Caco-2 (cell line): ENCODE measurements at regions not wholly inside any gene's neighbourhood (a gene's known extent, or its start where the extent isn't known, plus 50 kb on each side); places are given as distances from the start of the nearest gene placed in this dataset.

Experiments used
- BruUV-seq: library from RNA; stranded (reverse); fragments of 400-500 nt; replicated peaks from 2 replicates; lab custom pipeline; 2021; lab: Mats Ljungman, UMichigan
- CTCF ChIA-PET: fragments of 300-600 bp; sonication (Branson Sonifier 250); formaldehyde crosslinking; loops from one replicate; lab custom pipeline; 2022; ENCODE audit warnings: antibody characterized with exemption; lab: Charles Lee
- POLR2A ChIA-PET: fragments of 300-600 bp; sonication (Branson Sonifier 250); formaldehyde crosslinking; loops from one replicate; lab custom pipeline; 2022; ENCODE audit warnings: antibody characterized with exemption; lab: Charles Lee
- DNase-seq, 2 experiments: peaks; one replicate each; pipeline versions ENCODE4 v3.0.0 to v3.0.0-alpha.2; 2020 to 2022
- H3K27me3 ChIP-seq: replicated peaks from 2 replicates; pipeline ENCODE4 v1.6.0; 2011; ENCODE audit warnings: low read length; ENCODE audit not compliant: control insufficient read depth, insufficient read depth
- H3K36me3 ChIP-seq: 2 replicates; pipeline ENCODE4 v1.5.1; 2011; ENCODE audit warnings: low read length; ENCODE audit not compliant: control insufficient read depth, insufficient read depth
- H3K4me1 ChIP-seq: fragments of 250-450 bp; sonication (Bioruptor Pico); 2 replicates; pipeline ENCODE4 v1.5.1; 2020; ENCODE audit warnings: mild to moderate bottlenecking
- H3K4me3 ChIP-seq: 2 replicates; pipeline ENCODE4 v1.5.1; 2011; ENCODE audit warnings: low read depth, mild to moderate bottlenecking, control low read depth, low read length
- H3K9me3 ChIP-seq: fragments of 250-450 bp; sonication (Bioruptor Pico); 2 replicates; pipeline ENCODE4 v1.5.1; 2020; ENCODE audit warnings: mild to moderate bottlenecking, moderate library complexity
- H3K27ac Mint-ChIP-seq: one replicate; pipeline ENCODE4 v1.8.0; 2022; ENCODE audit warnings: mixed read lengths; ENCODE audit not compliant: unreplicated experiment
- H3K27me3 Mint-ChIP-seq: one replicate; pipeline ENCODE4 v1.8.0; 2022; ENCODE audit warnings: mixed read lengths; ENCODE audit not compliant: insufficient read depth, unreplicated experiment
- H3K36me3 Mint-ChIP-seq: one replicate; pipeline ENCODE4 v1.8.0; 2022; ENCODE audit warnings: mild to moderate bottlenecking, mixed read lengths; ENCODE audit not compliant: insufficient read depth, unreplicated experiment
- H3K4me1 Mint-ChIP-seq: one replicate; pipeline ENCODE4 v1.8.0; 2022; ENCODE audit warnings: low read depth, mixed read lengths; ENCODE audit not compliant: unreplicated experiment
- H3K4me3 Mint-ChIP-seq: one replicate; pipeline ENCODE4 v1.8.0; 2022; ENCODE audit warnings: mild to moderate bottlenecking, moderate library complexity, mixed read lengths; ENCODE audit not compliant: unreplicated experiment
- H3K9me3 Mint-ChIP-seq: one replicate; pipeline ENCODE4 v1.8.0; 2022; ENCODE audit warnings: mixed read lengths; ENCODE audit not compliant: unreplicated experiment
- CTCF ChIP-seq, 2 experiments: fragments of 200-600 bp in 1 of 2; IDR thresholded peaks; 1 replicate in 1 of 2; 2 replicates in 1 of 2; pipeline versions ENCODE4 v1.5.1 to v1.8.0; 2011 to 2022; ENCODE audit warnings: antibody characterized with exemption in 1 of 2, control low read depth in 1 of 2, inconsistent platforms in 1 of 2, low read depth in 1 of 2, low read length in 1 of 2, mild to moderate bottlenecking in 1 of 2, moderate library complexity in 1 of 2; ENCODE audit not compliant: insufficient read depth in 1 of 2, severe bottlenecking in 1 of 2, unreplicated experiment in 1 of 2
- intact Hi-C: fragments of 100-400 bp; cut with micrococcal nuclease; formaldehyde crosslinking; loops from one replicate; pipeline ENCODE4 v1.10.0; 2022; ENCODE audit not compliant: unreplicated experiment

- BruUV-seq: no TSS peak
- H3K4me1 ChIP-seq: no peaks in the 10 kb centered on the region
- H3K4me3 Mint-ChIP-seq: no peak overlapping the region
- H3K27me3 Mint-ChIP-seq: peaks cover 6% of the 10 kb centered on the region
- DNase-seq: no peak
- H3K36me3 ChIP-seq: no peaks in the 10 kb centered on the region
- H3K4me3 ChIP-seq: no peak overlapping the region
- no peaks in the 10 kb centered on the region for H3K27me3 ChIP-seq
- H3K27ac Mint-ChIP-seq: no peak overlapping the region
- CTCF ChIA-PET: no interaction called here
- H3K36me3 Mint-ChIP-seq: no peaks in the 10 kb centered on the region
- no peak for TF ChIP-seq CTCF (IDR thresholded peaks at IDR 0.05; ENCODE audit: insufficient read depth in 1 of 2, low read depth in 1 of 2, low read length in 1 of 2, severe bottlenecking in 1 of 2, unreplicated experiment in 1 of 2)
- H3K4me1 Mint-ChIP-seq: no peaks in the 10 kb centered on the region
- intact Hi-C loops: no loop called here
- H3K9me3 Mint-ChIP-seq: no peaks in the 10 kb centered on the region
- POLR2A ChIA-PET: no interaction called here
- H3K9me3 ChIP-seq: no peaks in the 10 kb centered on the region
These were observed 246.4 kb upstream of the PWP1 start for GRCh38 chr12:107439026-107439738.

- no peak for DNase-seq
- Mint-ChIP-seq H3K36me3 (no peaks in the 10 kb centered on the region), H3K27me3 (peaks cover 6% of the 10 kb centered on the region), H3K4me3 (no peak overlapping the region), H3K27ac (no peak overlapping the region), H3K9me3 (no peaks in the 10 kb centered on the region), H3K4me1 (no peaks in the 10 kb centered on the region)
- Histone ChIP-seq H3K4me1 (no peaks in the 10 kb centered on the region), H3K9me3 (no peaks in the 10 kb centered on the region), H3K36me3 (no peaks in the 10 kb centered on the region), H3K27me3 (no peaks in the 10 kb centered on the region), H3K4me3 (no peak overlapping the region)
- intact Hi-C loops: no loop called here
- POLR2A ChIA-PET: no interaction called here
- BruUV-seq: no TSS peak
- CTCF ChIA-PET: no interaction called here
- no peak for TF ChIP-seq CTCF (IDR thresholded peaks at IDR 0.05; ENCODE audit: insufficient read depth in 1 of 2, low read depth in 1 of 2, low read length in 1 of 2, severe bottlenecking in 1 of 2, unreplicated experiment in 1 of 2)
These were observed 245.0 kb upstream of the PWP1 start for GRCh38 chr12:107440606-107441005.

GRCh38 chr12:107441665-107442300, 243.8 kb upstream of the PWP1 start:
- Mint-ChIP-seq H3K36me3 (no peaks in the 10 kb centered on the region), H3K4me1 (no peaks in the 10 kb centered on the region), H3K4me3 (no peak overlapping the region), H3K27me3 (peaks cover 8% of the 10 kb centered on the region), H3K27ac (no peak overlapping the region), H3K9me3 (no peaks in the 10 kb centered on the region)
- no TSS peak for BruUV-seq
- intact Hi-C loops: no loop called here
- no peaks in the 10 kb centered on the region for H3K9me3 ChIP-seq
- H3K4me1 ChIP-seq: no peaks in the 10 kb centered on the region
- no peaks in the 10 kb centered on the region for H3K27me3 ChIP-seq
- H3K36me3 ChIP-seq: no peaks in the 10 kb centered on the region
- H3K4me3 ChIP-seq: no peak overlapping the region
- DNase-seq: no peak
- CTCF ChIA-PET: no interaction called here
- POLR2A ChIA-PET: no interaction called here
- TF ChIP-seq CTCF (IDR thresholded peaks at IDR 0.05; ENCODE audit: insufficient read depth in 1 of 2, low read depth in 1 of 2, low read length in 1 of 2, severe bottlenecking in 1 of 2, unreplicated experiment in 1 of 2): no peak
